ENCODE measurements at regions not wholly inside any gene's neighbourhood (a gene's known extent, or its start where the extent isn't known, plus 50 kb on each side); places are given as distances from the start of the nearest gene placed in this dataset.
A peak's percentile ranks its signal among the peaks of the same experiment; 100 is the strongest.
"Not testable (repeated sequence)": the region's sequence is repeated elsewhere in the genome, so short reads cannot be mapped to it uniquely, and the experiment has no call there.

DNA sequence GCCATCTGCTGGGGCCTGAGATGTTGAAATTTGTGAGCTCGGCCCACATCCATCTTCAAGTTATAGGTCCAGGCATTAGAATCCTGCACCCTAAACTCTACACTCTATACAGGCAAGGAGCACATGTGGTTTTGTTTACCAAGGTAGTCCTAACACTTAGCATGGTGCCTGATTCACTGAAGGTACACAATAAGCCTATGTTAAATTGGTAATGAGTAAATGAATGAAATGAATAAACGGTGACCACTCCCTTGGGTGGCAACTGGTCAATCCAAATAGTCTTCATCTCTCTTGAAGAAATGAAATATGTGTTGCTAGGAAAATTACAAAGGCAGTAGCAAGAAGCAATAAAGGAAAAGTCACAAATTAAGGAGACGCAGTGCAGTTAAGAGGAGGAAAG is 359.3 kb upstream of the UBE2E2 start:
- DNase-seq = no peak

DNA sequence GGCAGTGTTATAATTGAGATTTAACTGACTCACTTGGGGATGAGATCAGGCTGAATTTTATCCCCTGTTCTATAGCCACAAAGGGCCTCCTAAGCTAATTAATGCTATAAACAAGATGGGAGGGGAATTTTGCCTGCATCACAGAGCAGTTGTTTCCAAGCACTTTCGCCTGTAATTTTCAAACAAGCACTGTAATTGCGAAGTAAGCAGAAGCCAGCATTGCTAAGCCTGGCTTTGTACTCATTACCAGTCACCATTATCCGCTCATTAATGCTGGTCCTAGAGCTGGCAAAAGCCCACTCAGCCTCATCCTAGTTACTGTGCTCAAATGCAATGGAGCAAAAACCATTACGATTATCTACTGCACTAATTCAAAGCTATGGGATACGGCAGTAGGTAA is 356.6 kb upstream of the UBE2E2 start:
- DNase-seq = no peak

DNA sequence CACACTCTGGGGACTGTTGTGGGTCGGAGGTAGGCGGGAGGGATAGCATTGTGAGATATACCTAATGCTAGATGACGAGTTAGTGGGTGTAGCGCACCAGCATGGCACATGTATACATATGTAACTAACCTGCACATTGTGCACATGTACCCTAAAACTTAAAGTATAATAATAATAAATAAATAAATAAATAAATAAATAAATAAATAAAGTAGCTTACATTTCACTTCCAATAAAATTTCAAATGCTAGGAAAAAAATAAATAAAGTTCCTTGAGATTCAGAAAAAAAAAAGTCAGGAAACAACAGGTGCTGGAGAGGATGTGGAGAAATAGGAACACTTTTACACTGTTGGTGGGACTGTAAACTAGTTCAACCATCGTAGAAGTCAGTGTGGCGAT is 353.5 kb upstream of the UBE2E2 start:
- DNase-seq = not testable (repeated sequence)

DNA sequence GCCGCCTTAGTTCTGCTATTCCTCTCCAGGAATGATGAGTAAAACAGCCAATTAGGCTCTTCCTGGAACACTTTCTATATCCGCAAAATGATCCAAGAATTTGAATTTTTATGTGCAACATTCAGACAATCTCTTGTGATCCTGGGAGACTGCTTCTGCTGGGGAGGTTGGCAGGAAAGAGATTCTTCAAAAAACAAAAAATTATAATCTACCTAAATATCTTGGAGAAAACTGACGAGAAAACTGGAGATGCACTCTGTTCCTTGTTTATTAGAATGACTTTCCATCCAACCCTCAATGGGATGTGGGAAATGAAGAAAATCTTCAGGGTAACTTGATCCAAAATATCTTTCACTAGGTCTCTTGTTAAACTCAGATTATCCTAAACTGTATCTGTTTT is 346.3 kb upstream of the UBE2E2 start:
- no peak for DNase-seq

DNA sequence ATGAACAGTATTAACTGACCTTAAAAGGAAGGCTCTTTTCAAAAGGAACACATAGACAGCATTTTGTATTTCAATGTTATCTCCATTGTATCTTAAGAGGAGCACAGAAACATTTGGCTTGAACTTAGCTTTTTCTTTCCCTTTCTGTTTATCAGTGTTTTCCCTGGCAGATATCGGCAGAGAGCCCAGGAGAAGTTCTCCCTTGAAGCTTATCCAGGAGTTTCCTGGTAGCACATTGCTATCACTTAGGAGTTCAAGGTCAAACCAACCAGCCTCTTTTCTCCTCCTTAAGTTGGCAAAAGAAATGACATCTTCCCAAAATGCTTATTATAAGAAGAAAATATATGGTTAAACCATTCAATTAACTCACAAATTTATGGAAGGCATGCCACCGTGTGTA is 344.6 kb upstream of the UBE2E2 start:
- DNase-seq = no peak

DNA sequence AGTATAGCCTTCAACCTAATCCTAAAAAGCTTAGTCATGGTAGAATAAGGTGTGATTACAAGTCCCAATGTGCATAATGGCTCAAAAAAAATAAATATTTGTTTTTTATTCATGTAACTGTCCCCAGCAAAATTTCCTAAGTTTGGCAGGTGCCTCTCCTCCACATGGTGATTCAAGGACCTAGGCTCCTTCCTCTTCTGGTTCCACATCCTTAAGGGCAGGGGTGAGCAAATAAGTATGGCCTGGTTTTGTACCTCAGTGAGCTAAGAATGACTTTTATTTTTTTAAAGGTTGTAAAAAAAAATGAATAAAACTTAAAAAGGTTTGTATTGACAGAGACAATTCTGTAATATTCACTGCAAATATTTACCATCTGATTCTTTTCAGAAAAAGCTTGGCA is 343.5 kb upstream of the UBE2E2 start:
- no peak for DNase-seq

DNA sequence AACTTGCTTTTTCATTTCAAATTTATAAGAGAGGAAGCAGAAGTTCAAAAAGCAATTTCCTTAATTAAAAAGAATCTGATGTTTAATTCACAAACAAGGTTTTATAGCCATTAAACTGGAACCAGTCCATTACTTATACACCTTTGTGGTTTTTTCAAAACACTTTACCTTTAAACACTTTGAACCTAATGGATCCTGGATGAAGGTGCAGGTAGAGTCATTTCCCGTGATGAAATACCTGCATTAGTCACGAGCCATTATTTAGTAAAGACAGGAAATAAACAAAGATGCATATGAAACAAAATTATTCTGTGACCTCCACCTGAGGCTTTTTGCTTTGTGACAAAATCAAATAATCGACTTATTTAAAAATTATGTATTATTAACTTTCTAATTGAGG is 341.7 kb upstream of the UBE2E2 start:
- no peak for DNase-seq

DNA sequence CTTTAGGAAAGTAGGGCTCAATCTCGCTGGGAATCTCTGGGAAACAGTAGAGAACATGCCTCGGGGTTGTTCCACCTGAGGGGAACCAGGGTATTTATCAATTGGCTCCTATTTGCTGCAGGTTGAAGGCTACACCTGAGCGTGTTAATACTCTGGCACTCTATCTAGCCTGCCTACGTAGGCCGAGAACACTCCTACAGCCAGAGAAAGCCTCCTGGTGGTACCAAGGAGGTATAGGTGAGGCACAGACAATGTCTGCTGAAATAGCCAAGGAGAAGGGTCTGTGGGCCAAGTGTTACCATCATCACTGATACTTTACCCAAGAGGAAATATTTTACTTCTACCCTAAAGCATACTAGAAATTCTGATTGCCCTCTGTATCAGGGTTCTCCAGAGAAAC is 341.0 kb upstream of the UBE2E2 start:
- DNase-seq = no peak

DNA sequence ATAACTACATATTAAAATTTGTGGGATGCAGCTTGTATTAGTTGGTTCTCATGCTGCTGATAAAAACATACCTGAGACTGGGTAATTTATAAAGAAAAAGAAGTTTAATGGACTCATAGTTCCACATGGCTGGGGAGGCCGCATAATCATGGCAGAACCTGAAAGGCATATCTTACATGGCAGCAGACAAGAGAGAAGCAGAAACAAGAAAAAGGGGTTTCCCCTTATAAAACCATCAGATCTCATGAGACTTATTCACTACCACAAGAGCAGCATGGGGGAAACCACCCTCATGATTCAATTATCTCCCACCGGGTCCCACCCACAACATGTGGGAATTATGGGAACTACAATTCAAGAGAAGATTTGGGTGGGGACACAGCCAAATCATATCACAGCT is 320.3 kb upstream of the UBE2E2 start:
- DNase-seq = not testable (repeated sequence)

DNA sequence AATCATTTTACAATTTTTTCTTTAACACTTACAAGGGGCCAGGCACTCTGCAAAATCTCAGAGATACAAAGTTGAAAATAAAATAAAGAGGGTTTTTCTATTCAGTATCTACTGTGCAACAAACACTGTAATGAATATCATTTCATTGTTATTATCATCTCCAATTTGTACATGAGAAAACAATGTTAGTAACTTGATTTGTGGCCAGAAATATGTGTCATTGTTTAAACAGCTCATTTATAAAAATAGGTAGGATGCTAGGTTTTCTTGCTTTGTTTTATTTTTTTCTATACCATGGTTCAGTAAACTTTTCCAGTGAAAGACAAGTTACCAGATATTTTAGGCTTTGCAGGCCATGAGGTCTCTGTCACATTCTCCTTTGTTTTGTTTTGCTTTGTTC is 318.1 kb upstream of the UBE2E2 start:
- DNase-seq = no peak

DNA sequence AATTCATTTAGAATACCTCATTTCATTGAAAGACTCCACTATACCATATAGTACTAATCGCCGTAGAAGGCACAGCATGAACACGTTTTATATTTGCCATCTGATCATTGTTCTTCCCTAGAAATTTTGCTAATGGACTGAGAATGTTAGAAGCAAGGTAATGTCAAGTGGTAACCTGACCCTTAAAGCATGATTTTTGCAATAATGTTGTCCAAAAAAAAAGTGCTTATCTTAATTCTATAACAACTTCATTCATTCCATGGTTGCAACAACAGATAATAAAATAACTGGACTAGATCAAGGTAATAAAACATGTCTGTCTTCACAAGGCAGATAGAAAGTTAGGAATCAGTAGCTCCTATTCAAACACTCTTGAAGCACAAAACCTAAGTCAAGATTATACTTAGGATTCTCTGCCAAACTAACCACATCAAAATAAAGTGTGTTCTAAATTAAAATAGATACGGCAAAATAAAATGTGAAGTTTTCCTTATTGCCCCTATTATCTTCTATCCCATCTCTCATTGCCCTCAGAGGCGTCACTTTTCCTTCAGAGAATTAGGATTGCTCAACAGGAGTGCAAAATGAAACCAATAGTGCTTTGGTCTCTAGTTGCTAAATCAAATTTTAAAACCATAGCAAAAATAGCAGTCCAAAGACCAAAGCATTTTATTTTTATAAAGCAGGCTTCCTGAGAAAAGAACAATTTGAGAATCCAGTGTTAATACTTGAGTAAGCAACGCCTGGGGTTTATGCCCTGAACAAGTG is 317.4 kb upstream of the UBE2E2 start:
- no peak for DNase-seq

DNA sequence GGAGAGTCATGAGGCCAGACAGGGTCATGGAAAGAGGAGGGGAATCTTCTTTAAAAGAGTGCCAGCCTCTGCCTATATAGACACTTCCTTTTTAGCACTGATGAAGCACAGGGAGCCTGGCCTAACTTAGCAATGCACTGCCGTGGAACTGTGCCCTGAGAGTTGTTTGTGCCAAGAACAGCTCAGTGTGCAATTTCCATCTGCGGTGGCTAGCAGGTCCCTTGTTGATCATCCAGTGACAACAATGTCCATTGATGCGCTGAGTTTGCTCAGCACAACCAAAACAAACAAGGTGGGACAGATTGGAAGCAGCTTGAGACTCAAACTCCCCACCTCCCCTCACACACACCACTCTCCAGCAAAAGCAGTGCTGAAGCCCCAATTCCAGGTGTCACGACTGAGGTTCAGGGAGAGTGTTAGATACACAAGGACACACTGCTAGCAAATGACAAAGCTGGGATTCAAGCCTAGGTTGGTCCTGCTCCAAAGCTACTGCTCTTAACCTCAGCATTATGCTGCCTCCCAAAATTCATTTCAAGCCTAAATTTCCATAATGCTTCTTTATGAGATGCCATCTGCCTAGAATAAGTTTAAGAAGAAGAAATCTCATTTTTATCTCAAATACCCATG is 316.6 kb upstream of the UBE2E2 start:
- no peak for DNase-seq

DNA sequence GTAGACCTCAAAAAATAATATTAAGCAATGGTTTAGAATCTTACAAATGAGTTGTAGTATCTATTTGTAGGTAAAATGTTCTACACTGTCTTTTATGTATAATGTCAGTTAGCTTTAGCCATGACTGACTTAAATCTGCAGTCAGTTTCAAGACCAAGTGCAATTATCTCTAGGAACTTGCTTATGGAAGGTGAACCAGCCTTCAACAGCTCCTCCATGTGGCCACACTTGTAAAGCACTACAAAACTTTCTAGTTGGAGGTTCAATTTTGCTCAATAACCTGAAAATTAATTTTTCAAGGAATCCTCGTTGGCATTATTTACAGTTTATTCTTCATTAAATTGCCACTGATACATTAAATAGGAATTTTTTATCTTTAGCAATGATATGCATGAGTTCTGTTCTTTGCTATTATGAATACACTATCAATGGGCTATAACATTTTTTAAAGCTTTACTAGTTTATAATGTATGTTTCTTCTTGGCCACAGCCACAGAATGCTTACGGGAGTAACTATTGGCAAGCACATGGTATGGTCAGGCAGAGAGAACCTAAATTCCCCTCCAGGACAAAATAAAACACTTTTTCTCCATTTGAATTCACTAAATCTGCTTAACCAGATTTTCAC is 315.3 kb upstream of the UBE2E2 start:
- DNase-seq = peak; percentile 8

DNA sequence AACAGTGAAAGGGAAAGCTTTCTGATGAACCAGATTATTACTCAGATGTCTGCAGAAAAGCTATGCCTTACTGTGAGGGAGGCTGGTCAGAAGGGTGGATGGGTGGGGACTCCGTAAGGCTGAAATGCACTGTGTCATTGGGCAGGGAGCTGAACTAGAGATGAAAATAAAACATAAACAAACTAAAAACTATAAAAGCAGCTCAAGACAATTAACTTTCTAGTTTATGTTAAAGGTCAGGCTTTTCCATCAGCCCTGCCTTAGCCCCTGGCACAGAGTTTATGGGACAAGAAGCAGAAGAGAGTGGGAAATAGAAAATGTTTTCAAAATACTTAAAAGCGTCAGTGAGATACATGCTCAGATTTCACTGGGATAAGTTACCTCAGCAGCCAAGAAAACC is 310.0 kb upstream of the UBE2E2 start:
- DNase-seq = no peak

DNA sequence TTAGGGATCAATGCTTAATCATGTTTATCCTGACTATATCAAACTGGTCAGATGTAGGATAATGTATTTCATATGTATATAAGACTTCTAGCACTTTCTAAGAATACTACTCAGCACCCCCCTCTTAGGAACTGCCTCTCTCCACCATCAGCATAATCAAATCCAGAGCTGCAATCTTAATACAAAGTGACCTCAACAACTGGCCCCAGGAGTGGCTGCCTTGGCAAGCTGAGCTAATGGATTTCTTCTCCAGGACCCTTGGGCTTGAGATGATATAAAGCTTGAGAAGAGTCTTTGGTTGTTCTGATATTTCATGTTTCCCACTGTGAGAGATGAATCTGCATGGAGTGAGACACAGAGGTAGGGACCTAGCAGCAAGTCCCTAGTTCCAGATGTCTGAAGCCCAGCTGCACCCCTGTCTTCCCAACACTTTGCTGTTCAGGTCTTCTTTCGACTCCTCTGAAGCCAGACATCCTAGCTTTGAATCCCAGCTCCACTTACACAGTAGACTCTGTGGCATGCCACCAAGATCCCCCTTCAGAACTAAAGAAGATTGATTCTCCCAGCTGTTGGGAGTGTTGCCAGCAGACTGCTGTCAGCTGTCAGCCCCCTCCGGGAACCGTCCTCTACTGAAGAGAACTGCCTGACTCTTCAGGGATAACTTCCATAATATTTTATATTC is 309.3 kb upstream of the UBE2E2 start:
- no peak for DNase-seq

DNA sequence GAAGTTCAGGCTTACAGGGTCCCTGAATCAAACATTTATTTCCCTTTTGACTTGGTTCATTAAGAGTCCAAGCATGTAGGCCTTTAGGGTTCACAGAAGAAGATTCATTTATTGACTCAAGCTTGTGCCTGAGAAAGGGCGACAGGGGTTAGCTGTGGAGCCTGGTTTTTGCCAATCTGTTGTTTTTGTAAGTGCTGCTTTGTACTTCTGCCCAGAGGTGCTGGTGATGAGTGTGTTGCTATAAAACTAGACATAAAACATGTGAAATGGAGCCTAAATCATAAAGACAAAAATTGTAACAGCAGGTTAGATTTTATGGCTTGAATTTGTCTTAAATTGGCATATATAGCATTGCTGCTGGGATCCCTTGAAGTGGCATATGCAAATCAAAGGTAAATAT is 308.3 kb upstream of the UBE2E2 start:
- no peak for DNase-seq

DNA sequence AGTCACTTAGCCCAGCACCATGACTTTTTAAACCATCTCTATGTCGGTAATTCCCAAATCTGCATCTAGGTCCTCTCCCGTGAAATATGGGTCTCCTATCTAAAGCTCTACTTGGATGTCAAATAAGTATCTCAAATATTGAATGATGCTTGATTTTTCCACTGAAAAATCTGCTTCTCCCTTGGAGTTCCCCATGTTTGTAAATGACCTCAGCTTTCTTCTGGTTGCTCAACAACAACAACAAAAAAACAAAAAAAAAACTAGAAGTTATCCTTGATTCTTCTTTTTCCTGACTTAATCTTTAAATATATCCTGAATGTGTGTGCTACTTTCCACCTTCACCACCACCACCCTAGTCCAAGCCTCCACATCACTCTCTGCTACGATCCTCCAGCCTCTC is 307.5 kb upstream of the UBE2E2 start:
- DNase-seq = no peak

DNA sequence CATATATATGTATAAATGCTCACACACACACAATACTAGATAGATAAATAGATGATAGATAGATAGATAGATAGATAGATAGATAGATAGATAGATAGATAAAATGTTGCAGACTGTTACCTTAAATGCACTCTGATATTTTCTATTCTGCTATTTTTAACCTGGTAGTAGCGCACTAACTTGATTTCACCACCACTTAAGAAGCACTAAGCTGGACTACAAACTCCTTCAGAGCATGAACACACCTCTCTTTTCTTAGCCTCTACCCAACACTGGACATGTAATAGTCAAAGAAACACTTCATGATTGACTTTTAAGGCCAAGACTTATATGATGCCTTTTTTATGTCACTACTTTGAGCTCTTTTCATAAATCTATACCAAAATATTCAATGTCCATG is 304.6 kb upstream of the UBE2E2 start:
- DNase-seq = no peak

DNA sequence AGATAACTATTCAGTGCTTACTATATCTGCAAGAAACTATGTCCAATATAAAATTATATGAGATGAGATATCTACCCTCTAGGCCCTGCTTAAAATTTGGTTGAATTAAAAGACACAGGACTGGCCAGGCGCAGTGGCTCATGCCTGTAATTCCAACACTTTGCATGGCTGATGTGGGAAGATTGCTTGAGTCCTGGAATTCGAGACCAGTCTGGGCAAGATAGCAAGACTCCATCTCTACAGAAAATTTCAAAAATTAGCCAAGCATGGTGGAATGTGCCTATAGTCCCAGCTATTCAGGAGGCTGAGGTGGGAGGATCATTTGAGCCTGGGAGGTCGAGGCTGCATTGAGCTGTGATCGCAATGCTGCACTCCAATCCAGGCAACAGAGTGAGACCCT is 303.7 kb upstream of the UBE2E2 start:
- no peak for DNase-seq

DNA sequence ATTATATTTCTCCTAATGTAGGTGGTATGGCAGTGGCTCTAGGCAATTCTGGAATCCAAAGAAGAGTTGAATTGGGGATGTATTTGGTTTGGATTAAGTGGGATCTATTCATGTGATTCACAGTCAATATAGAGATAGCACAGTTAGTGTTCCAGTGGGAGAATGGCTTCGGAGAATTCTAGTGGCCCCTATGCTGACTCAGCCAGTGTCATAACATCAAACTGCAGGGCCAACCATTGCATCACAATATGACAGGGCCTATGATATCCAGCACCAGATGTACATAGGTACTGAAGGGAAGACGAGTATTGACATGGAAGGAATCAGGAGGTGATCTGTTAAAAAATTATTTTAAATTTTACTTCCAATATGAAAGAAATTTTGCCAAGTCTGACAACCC is 302.8 kb upstream of the UBE2E2 start:
- no peak for DNase-seq

DNA sequence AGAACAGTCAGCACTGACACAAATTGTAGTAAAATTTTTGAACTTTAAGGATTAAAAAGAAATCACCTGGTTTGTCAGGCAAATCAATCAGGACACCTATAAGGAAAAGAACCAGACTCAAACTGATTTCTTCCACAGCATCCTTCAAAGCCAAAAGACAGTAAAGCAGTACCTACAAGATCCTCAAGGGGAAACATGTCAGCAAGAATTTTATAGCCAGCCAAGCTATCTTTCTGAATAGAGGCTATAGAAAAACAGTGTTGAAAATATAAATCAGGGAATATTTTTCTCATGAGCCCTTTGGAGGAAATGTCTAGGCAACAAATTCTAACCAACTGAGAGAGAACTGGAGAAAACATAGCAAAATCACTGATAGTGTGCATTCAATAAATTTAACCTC is 301.4 kb upstream of the UBE2E2 start:
- DNase-seq = no peak

DNA sequence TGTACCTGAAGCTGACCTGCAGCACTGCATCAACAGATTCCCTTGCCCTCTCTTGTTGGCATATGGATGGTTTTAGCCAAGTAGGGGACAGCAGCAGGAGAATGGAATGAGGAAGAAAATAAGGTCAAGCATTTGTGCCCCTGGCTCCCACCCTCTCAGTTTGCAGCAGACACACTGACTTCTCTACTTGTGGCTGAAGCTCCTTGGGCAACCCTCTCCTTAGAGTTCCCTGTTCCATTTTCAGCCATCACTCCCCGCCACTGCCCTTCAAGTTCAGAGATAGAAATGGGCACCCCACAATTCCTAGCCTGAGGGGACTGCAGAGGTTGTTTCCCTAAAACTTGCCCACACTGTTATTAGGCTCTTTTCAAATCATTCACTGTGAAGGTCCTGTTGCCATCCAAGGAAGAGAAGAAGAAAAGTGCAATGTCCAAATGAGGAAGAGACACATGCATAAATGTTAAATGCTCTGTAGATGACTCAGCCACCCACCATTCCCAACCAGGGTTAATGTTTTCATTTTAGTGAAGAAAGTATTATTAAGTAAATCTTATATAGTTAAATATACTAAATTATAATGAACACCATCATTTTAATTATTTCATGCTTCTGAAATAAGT is 295.9 kb upstream of the UBE2E2 start:
- no peak for DNase-seq

DNA sequence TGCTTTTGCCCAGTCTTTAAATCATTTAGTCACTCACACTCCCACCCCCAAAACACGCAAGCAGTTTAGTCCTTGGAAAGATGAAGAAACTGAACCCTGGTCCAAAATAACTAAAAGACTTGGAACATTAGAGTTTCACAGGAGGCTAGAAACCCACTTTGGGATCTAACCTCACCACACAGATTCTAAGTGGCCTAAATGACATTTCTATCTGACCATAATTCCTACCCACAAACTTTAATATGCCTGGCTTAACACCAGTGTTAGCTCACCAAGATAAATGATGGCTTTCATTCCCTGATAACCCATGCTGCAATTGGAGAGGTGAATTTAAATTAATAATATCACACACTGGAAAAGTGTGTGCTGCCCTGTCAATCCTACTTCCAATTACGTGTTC is 295.3 kb upstream of the UBE2E2 start:
- DNase-seq = no peak
